NOMO-1 treated with dmso at 0.1 percent for 144 hours (cell line): ENCODE measurements at regions not wholly inside any gene's neighbourhood (a gene's known extent, or its start where the extent isn't known, plus 50 kb on each side); places are given as distances from the start of the nearest gene placed in this dataset.
"Not testable (repeated sequence)": the region's sequence is repeated elsewhere in the genome, so short reads cannot be mapped to it uniquely, and the experiment has no call there.

ENCODE experiments used
- DNase-seq: peaks from one replicate; lab custom pipeline; 2025; ENCODE audit not compliant: unreplicated experiment; lab: John Stamatoyannopoulos, UW

DNA sequence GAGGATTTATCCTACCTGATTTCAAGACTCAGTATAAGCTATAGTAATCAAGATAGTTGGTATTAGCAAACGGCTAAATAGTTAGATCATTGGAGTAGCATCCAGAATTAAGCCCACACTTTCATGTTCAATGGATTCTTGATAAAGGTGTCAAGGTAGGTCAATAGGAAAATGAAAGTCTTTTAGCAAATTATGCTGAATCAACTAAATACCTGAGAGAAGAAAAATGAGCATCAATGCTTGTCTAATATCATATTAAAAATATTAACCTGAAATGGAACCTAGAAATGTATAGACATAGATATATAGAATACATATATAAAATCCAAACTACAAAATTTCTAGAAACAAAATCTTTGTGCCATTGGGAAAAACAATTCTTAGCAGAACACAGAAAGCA, 685.6 kb downstream of the DTWD2 start:
- DNase-seq, result no peak

DNA sequence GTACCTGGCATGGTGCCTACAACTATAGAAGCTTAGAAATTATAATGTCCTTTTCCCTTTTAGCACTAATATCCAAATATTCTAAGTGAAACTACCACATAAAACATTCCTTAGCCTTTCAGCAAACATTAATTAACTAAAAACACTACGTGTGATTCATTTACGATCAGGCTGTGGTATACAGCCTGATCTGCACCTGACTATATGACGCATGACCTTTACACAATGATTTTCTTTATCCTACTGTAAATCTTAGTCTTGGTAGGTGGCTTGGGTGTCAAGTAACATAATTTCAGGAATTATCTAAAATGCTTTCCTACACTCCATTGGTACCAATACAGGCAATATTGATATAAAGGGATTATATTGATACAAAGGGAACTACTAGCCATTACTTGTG, 686.7 kb downstream of the DTWD2 start:
- DNase-seq, result no peak

DNA sequence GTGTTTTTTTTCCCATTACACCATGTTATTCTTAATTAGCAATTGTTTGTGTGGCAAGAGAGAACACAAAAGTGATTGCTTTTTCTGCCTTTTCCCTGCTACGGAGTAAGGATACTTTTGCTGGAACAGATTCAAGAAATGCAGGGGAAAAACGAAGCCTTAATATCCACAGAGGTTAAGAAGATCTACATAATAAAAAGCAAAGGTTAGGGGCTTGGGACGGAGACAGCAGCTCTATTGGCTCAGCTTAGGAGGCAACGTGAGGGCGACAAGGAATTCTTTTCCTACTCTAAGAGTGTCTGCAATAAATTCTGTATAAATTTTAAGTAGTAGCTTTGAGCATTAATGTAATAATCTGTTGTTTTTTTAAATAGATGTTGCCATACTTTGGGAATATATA, 693.3 kb downstream of the DTWD2 start:
- DNase-seq, result no peak

DNA sequence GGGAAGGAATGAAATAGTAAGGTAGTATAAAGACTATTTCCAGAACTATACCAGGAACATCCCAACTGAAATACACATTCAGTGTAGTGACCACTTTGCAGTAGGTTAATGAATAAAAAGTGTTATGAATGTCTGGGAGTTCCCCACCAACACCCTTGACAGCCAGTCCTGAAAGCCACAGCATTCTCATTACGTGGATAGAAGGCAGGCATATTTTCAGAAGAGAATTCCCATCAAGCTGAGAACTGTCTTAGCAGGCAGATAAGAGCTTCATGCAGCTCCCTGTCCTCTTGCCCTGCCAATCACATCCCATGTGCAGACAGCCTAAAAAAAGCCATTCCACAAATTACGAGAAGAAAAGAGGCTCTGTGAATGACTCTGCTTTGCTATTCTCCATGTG, 695.0 kb downstream of the DTWD2 start:
- no peak for DNase-seq

DNA sequence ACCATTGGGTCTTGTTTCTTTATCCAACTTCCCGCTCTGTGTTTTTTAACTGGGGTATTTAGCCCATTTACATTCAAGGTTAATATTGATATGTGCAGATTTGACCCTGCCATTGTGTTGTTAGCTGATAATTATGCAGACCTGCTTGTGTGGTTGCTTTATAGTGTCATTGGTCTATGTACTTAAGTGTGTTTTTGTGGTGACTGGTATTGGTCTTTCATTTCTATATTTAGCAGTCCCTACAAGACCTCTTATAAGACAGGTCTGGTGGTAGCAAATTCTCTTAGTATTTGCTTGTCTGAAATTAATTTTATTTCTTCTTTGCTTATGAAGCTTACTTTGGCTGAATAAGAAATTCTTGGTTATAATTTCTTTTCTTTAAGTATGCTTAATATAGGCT, 698.1 kb downstream of the DTWD2 start:
- no peak for DNase-seq

DNA sequence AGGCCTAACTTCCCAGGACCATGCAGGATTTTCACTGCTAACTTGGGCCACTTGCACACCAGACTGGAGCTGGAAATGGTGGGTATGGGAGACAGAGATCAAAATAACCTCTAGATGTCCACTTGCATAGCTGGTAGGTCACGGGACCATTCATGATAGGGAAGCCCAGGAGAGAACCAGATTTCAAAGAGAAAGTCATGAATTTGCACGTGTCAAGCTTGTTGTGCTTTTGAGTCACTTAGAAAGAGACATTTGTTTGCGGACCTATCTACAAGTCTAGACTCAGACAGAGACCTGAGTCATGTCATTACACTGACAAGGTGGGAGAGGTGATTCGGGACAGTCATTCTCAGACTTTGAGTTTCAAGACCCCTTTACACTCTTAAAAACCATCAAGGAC, 704.1 kb downstream of the DTWD2 start:
- DNase-seq, result not testable (repeated sequence)

DNA sequence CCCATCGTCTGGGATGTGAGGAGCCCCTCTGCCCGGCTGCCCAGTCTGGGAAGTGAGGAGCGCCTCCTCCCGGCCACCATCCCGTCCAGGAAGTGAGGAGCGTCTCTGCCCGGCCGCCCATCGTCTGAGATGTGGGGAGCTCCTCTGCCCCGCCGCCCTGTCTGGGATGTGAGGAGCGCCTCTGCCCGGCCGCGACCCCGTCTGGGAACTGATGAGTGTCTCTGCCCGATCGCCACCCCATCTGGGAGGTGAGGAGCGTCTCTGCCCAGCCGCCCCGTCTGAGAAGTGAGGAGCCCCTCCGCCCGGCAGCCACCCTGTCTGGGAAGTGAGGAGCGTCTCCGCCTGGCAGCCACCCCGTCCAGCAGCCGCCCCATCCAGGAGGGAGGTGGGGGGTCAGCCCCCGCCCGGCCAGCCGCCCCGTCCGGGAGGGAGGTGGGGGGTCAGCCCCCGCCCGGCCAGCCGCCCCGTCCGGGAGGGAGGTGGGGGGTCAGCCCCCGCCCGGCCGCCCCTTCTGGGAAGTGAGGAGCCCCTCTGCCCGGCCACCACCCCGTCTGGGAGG, 705.8 kb downstream of the DTWD2 start:
- DNase-seq, result not testable (repeated sequence)

DNA sequence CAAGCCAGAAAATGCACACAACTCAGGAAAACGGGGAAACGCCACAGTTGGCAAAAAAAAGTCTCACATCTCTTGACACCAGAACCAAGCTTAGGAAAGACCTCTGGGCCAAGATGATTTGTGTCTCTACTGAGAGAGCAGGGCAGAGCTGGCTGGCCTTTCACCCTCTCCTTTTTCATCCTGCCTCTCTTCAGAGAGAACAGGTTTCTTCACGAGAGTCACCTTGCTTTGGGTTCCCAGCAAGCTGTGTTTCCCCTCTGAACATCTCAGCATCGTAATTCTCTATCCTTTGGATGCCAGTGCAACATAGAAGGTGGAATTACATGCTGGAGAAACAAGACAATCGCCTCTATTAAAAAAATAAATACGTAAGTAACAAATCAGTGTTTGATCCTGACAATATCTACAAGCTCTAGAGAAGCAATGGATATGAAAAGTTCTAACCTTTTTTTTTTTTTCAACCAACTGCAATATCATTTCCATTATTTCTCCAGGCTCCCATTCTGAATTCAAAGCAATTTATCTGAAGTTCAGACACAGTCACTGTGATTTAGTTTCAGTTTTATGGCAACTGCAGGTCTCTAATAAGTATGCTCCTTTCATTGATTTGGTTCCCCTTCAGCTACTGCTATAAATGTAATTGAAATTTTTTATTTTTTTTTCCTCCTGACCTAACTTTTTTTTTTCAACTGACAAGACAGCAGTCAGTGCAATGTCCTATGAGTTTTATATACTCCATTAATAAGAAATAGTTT, 708.6 kb downstream of the DTWD2 start:
- DNase-seq, result no peak

DNA sequence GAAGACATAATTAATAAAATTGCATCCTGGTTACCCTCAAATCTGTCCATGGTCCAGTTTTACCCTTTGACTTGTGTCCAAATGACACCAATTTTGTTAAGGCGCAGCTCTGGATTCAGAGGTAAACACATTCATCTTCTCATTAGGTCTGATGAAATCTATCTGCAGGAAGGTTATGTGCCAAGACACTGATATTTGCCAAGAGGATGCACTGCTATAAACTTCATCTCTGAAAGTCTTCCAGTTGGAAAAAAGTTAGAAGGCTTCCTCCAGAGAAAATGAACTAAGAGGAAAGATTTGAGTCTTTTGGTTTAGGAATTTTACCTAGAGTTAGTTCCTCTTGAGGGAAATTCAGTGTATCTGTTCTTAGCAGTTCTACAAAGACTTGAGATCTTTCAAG, 717.8 kb downstream of the DTWD2 start:
- DNase-seq, result no peak

DNA sequence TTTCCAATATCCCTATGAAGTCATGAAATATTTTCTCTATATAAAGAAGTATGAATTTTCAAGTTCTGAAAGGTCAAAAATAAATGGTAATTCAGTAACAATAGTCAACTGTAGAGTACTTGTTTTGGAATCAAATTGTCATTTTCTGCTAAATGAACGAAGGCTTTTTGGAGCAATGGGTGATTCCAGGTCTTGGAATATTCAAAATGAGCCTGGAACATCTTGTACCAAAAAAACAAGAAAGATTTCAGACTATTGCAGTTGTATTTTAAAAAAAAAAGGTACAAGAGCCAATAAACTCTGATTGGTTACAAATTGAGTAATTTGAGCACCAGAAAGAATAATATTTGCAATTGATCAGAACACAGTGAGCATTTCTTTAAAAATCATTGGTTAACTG, 730.1 kb downstream of the DTWD2 start:
- DNase-seq, result no peak

DNA sequence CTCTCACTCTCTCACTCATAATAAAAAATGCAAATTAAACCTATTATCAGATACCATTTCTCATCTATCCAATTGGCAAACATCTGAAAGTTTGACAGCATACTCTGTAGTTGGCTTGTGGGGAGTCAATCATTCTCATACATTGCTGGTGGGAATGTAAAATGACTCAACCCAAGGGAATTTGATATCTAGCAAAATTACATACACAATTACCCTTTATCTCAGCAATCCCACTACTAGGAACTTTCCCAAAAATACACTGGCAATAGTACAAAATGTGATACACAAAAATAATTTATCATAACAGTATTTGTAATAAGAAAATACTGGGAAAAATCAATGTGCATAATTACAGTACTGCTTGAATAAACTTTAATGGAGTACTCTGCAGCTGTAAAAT, 731.3 kb downstream of the DTWD2 start:
- no peak for DNase-seq

DNA sequence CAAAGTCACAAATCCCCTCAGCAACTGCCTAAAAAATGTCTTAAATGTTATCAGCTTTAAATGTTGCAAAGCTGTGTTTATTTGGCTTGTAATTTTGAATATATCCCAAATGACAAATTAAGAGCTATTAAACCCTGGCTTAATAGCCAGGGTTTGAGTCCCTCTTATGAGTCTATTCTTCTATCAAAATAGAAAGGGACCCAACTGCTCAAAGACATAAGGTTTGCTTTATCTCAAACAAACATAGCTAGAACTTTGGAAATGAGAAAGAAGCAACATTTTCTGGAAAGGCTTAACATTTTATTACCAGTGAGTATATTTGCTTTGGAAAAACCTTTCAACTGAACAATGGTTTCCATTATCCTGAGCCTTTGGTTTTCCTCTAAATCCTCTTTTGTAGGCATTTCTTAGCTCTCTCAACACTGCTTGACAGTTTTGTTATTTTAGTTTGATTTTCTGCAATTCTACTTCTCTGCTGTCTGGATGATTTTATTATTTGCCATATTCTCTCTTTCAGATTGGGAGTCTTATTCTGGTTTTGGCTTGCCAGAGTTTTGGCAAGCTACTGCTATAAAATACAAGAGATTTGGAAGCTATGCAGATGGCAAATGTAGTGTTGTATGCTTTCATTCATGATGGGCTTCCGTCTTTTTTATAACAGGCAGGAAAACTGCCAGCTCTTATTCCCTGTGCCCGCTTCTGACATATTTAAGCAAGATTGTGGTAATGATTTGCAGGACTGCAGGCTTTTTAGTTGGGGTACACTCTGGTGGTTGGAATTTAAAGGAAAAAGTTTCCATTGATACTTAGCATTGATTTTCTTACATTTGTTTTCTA, 734.9 kb downstream of the DTWD2 start:
- DNase-seq, result no peak

DNA sequence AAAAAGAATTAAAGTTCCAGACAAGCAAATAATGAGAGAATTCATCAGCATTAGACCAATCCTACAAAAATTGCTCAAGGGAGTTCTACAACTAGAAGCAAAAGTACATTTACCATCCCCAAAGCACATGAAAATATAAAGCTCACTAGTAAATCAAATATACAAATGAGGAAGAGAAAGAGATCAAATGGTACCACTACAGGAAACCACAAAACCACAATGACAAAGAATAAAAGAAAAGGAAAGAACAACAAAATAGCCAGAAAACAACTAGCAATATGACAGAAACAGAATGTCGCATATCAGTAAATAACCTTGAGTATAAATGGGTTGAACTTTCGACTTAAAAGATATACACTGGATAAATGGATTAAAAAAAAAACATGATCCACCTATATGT, 739.0 kb downstream of the DTWD2 start:
- DNase-seq, result peak; percentile 4

DNA sequence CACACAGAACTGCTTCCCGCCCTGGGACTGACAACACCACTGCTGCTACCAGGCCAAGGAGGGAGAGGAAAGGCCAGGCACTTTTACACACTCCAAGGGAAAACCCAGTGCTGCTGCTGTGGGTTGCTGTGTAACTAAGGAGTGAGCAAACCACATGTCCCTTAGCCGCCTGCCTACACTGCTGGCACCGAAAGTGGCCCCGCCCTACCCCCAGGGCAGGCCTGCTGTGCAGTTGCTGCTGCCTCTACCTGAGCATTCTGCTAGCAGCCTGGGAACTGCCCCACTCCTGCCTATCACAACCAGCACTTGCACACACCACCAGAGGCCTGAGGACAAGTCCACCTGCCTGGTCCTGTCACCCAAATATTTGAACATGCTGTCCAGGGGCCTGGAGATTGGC, 740.9 kb downstream of the DTWD2 start:
- no peak for DNase-seq

DNA sequence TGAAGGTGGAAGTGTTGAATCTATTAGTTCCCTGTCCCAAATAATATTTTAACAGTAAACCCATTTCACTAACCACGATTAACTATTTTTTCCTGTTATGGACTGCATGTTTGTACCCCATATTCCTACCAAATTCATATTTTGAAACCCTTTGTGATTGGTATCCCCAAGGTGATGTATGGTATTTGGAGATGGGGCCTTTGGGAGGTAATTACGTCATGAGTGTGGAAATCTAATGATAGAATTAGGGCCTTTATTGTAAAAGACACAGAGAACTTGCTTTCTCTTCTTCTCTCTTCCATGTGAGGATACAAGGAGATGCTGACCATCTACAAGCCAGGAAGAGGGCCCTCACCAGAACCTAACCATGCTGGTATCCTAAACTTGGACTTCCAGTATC, 744.7 kb downstream of the DTWD2 start:
- no peak for DNase-seq

DNA sequence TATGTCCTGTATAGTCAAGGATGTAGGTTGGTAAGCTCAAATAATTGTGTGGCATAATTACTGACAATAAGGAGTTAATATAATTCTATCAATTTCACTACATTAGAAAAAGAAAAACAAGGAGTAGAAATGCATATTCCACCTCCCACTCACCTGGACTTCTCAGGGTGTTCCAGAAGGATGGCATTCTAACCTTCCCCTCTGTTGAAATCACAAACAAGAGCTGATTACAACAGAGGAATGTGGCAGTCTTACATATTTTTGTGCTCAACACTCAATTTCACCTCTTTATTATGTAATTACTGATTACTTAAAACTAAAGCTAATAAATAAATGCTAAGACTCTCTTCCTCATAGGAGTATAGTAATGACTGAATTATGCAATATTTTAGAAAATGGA, 745.3 kb downstream of the DTWD2 start:
- no peak for DNase-seq

DNA sequence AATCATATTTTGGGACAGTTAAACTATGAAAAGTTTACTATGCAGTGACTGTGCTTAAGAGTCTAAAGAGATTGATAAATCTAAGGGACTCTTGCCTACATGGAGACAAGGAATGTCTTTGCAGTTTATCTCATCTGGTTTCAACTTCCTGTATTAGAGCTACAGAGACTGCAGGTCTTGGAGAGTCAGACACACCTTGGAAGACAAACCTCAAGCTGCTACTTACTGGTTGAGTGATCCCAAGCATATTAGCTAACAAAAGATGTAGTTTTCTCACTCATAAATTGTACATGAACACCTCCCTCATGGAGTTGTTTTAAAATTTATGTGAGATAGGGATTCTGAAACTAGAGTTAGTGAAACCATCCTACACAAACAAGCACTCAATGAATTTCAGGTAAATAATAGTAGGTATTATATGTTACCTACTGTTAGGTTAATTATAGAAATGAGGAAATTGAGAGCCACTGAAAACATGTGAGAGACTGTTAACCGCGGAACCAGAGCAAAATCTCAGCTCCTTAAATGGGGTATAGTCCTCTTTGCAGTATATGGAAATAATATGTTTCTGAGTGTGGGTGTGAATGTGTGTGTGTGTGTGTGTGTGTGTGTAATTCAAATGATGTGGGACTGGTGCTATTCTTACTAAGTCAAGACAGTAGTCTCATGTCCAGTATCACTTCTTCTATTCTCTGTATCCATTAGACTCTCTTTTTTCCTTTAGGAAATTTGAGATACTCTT, 752.1 kb downstream of the DTWD2 start:
- DNase-seq, result no peak

DNA sequence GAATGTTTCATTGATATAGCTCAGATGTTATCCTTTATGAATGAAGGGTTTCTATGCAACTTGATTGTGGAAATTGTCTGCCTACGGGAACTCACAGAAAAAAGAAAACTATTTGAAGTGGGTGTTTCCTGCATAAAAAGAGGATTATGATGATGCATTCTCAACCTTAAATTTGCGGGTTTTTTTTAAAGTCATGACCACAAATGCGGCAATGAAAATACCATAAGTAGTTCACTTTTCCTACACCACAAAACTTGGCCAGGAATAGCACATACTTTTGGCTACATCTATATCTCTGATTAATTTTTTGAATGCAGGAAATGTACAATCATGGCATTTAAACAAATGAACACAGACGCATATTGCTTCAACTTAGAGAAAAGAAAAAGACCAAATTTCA, 754.7 kb downstream of the DTWD2 start:
- no peak for DNase-seq

DNA sequence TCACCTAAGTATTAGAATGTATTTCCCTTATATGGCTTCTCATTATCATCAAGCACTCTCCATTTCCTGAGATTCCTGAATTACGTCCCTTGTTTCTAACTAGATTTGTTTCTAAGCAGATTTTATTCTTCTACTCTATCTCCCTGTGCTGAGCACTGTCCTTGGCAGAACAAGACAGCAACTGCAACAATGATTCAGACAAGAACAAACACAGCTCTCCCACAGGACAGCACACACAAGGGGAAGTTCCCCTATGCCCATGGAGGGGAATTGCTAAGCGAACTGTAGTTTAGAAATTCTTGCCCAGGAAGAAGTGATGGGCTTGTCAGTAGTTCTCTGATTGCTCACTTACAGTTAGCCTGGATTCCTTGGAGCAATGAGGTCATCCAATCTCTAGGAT, 759.9 kb downstream of the DTWD2 start:
- no peak for DNase-seq

DNA sequence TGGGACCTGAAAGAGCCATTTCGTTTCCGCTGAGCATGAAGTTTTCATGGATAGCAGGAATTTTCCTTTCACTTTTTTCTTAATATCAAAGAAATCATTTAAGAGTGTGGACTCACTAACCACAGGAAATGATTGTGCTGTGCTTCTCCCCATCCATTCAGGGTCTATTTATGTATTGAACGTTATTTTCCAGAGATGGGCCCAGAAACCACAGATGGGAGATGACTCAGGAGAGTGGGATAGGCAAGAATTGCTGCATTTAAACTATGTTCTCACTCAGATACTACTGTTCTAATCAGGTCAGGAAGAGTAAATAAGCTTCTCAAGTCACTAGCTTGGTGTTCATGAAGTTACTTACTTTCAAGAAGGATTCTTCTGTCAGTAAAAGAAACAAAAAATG, 763.8 kb downstream of the DTWD2 start:
- no peak for DNase-seq

DNA sequence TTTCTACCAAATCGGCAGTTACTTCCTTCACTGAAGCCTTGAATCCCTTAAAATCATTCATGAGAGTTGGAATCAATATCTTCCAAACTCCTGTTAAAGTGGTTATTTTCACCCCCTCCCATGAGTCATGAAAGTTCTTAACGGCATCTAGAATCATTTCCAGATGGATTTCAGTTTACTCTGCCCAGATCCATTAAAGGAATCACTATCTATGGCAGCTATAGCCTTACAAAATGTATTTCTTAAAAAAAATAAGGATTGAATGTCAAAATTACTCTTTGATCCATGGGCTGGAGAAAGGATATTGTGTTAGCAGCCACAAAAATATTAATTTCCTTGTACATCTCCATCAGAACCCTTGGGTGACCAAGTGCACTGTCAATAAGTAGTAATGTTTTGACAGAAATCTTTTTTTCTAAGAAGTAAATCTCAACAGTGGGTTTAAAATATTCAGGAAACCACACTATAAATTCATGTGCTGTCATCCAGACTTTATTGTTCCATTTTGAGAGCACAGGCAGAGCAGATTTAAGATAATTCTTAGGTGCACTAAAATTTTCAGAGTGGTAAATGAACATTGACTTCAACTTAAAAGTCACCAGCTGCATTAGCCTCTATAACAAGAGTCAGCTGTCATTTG, 767.7 kb downstream of the DTWD2 start:
- DNase-seq, result no peak
